Hepatic stellate cell (primary cell): ENCODE measurements at regions not wholly inside any gene's neighbourhood (a gene's known extent, or its start where the extent isn't known, plus 50 kb on each side); places are given as distances from the start of the nearest gene placed in this dataset.

ENCODE experiments used
- DNase-seq: peaks from one replicate; pipeline ENCODE4 v3.0.0; 2011; ENCODE audit warnings: low spot score

DNA sequence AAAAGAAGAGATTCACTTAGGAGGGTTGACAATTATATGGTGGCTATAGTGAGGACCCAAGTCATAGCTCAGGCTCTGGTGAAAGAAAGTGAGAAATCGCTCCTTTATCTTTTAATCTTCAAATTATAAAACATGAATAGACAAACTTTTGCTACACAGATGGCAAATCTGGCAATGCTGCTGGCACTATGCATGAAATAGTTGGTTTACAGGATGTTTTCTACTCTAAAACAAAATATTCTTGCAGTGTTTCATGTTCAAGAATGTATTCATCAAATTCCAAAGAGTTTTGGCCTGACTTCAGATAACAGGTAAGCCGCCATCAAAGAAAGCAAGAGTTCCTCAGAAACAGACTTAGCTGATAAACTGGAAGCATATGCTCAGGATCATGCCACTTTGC is 801.2 kb downstream of the C4orf33 start:
- no peak for DNase-seq

DNA sequence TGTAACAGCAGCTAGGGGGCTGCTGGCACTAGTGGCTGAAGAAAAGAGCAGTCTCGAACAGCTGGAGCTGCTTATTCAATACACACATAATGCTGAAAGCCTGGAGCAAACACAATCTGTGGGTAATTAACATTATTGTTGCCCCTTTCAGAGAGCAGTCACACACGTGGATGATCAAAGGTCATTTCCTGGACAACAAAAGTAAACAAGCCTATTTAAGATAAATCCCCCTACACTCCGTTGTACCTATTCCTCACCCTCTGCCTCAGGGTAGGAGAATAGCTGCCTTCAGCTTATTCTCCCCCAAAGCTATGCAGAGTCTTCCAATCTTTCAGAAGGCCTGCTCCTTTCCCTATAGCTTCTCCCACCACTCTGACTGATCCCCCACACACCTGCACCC is 803.9 kb downstream of the C4orf33 start:
- DNase-seq = no peak

GRCh38 chr4:129900430-129900953 is 804.5 kb downstream of the C4orf33 start:
- no peak for DNase-seq

DNA sequence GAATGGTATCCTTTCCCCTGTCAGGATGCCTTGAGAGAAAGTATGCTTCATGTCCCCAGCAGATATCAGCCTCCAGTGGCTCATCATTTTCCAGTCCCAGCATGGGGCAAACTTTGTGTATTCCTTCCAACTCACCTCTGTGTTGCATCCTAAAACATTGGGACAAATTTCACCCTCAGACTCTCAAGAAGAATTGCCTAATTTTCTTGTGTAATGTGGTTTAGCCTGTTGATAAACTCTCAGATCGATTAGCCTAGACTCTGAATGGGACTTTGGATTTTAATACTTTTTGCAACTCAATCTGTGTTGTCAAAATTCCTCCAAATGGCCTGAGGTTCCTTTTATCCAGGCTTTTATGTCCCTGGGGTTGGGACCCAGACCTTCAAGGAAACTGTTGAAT is 805.3 kb downstream of the C4orf33 start:
- no peak for DNase-seq

GRCh38 chr4:129903861-129904260 is 807.9 kb downstream of the C4orf33 start:
- DNase-seq = no peak

GRCh38 chr4:129905256-129905655 is 809.3 kb downstream of the C4orf33 start:
- DNase-seq = no peak

- no peak for DNase-seq
Observed at GRCh38 chr4:129908117-129908516, 812.2 kb downstream of the C4orf33 start.

GRCh38 chr4:129916991-129917390 is 821.0 kb downstream of the C4orf33 start:
- DNase-seq = no peak

DNA sequence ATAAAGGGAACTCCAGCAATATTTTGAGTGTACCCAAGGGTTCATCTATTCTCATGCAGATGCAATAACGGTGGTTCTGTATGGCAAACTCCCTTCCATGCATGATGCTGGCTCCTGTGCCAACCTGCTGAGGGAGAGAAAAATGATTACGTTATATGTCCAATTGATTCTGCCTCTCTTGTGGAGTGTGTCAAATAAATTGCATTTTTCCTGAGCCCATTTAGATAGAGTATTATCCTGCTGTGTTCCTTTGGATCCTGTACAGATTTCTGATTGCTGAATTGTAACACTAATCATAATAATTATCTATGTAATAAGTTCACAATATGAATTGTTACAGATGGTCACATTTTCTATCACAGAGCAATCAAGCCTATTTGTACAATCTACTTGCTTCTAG is 821.7 kb downstream of the C4orf33 start:
- no peak for DNase-seq

DNA sequence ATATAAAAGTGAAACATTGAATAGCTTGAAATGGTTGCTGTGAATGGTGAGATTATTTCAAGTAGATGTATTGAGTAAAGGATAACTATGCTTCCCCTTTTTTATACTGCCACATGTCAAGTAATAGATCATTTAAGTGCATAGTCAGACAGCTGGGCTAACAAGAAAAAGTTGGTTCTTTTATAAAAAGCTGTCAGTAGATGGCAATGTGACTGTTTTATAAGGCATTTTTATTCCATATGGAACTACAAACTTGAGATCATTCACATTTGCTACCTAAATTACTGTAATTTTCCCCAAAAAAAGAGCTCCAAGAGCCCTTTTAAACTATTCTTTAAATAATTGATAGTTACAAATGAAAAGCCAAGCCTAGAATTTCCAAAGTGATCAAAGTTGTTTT is 831.0 kb downstream of the C4orf33 start:
- no peak for DNase-seq

- DNase-seq = no peak
Observed at GRCh38 chr4:129929052-129929451, 833.1 kb downstream of the C4orf33 start.

- DNase-seq = no peak
Observed at GRCh38 chr4:129929984-129930383, 834.0 kb downstream of the C4orf33 start.

DNA sequence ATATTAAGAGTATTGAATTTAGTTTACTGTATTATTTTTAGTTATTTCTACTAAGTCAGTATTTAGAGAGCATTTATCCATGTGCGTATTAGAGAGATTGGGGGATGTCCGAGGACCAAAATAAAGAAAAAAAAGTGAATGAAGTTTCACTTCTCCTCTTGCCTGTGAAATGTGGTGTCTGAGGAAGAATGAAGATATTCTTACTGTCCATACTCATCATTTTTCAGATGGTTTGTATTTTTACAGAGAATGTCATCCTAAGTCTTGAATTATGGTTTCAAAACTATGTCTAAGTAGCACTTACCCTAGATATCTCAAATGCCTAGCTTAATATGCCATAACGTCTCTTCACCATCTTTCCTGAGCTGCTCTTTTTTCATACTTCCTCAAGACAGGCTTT is 854.3 kb downstream of the C4orf33 start:
- DNase-seq = no peak

DNA sequence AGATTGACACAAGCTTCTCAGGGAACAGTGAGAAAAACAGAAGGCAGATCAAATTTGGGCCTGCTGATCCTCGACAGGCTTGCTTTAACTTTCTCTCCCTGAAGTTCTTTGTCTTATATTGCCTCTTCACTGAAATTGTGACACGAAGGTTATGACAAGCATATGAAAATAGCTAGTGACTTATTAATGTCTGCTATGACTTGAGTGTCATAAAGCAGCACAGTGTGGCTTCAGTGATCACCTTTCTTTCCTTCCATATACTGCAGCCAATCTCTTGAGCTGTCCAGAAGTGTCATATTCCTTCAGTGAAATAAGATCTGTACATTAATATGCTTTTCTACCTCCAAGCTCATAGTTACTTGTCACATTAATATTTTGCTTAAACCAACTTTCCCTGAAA is 870.2 kb downstream of the C4orf33 start:
- no peak for DNase-seq

- DNase-seq = no peak
Observed at GRCh38 chr4:129968366-129968765, 872.4 kb downstream of the C4orf33 start.

- DNase-seq = no peak
Observed at GRCh38 chr4:129968778-129969177, 872.8 kb downstream of the C4orf33 start.

GRCh38 chr4:129970801-129971200 is 874.8 kb downstream of the C4orf33 start:
- no peak for DNase-seq

GRCh38 chr4:129971419-129971818 is 875.5 kb downstream of the C4orf33 start:
- no peak for DNase-seq

- no peak for DNase-seq
Observed at GRCh38 chr4:129972257-129972656, 876.3 kb downstream of the C4orf33 start.

GRCh38 chr4:129974730-129975129 is 878.8 kb downstream of the C4orf33 start:
- DNase-seq = no peak

GRCh38 chr4:129978315-129978714 is 882.4 kb downstream of the C4orf33 start:
- no peak for DNase-seq

DNA sequence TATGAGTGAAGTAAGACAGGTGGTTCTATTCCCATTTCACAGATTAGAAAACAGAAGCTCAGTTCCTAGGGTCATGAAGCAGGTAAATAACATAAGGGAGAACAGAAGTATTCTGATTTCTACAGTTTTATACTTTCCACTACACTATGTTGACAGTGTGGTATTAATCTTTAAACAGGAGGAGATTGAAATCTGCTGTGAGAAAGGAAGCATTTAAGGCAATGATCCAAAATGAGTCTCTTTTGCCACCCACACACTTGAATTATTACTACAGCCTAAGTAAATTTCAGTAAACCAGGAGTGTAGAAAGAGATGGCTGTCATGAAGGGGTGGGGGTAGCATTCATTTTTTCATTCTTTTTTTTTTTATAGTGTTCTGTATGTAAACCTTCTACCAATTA is 893.0 kb downstream of the C4orf33 start:
- DNase-seq = no peak

- DNase-seq = no peak
Observed at GRCh38 chr4:129994715-129995114, 898.8 kb downstream of the C4orf33 start.

DNA sequence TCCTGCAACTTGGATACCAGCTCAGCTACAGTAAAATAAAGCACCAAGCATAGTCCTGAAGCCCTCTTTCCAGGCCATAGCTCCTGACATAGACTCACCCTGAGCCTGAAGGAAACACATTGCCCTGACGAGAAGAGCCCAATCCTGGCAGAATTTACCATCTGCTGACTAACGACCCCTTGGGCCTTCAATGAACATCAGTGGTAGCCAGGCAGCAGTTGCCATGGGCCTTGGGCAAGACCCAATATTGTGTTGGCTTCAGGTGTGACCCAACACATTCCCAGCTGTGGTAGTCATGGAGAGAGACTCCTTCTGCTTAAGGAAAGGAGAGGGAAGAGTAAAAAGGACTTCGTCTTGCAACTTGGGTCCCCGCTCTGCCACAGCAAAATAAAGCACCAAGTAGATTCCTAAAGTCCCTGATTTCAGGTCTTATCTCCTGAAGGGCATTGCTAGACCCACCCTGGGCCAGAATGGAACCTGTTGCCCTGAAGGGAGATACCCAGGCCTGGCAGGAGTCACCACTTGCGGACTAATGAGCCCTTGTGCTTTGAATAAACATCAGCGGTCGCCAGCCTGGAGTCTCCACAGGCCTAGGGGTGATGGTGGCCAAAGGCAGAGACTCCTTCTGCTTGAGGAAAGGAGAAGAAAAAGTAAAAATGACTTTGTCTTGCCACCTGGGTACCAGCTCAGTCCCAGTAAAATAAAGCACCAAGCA is 902.6 kb downstream of the C4orf33 start:
- no peak for DNase-seq
